ENCODE measurements at regions not wholly inside any gene's neighbourhood (a gene's known extent, or its start where the extent isn't known, plus 50 kb on each side); places are given as distances from the start of the nearest gene placed in this dataset.

DNA sequence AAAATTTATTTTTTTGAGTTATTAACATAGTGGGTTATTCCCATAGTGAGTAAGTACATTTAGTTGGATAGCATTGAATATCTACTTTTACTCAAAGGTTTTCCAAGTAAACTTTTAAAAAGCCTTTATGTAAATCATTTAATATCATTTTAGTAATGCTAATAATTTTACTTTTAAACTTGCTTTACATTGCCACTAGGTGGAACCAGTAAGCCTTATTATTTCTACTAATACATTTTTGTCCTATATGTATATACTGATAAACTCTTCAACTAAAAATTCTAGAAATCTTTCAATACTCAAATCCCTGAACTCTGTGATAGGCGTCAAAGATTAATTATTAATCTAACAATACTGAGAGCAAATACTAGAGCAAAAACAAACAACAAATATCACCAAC is 1709.2 kb upstream of the PCDH20 start:
- FAIRE-seq = no peak

DNA sequence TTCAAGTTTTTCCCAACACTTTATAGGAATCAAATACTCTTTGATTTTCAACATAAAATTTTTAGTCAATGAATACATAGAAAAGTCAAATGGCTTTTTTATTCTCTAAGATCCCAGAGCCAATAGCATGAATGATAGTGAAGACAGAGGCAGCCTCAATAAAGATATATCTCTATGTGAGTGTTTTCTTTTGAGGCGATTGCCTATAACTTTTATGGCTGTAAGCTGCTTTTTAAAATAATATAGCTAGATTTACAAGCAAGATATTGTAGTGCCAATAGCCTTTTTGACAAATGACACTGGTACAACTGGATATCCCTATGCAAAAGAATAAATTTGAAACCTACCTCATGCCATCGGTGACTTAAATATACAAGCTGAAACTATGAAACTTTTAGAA is 1705.2 kb upstream of the PCDH20 start:
- Mint-ChIP-seq H3K36me3 (ENCODE audit: low read depth, unreplicated experiment) (no peaks in the 10 kb centered on the region), H3K27ac (ENCODE audit: unreplicated experiment) (no peak overlapping the region), H3K4me1 (ENCODE audit: low read depth, unreplicated experiment) (peaks cover 4% of the 10 kb centered on the region), H3K4me3 (ENCODE audit: unreplicated experiment) (no peak overlapping the region), H3K27me3 (ENCODE audit: low read depth, unreplicated experiment) (no peaks in the 10 kb centered on the region), H3K9me3 (ENCODE audit: unreplicated experiment) (no peaks in the 10 kb centered on the region)
- FAIRE-seq = no peak
- Histone ChIP-seq H3K4me1 (ENCODE audit: insufficient read depth, low read length) (no peaks in the 10 kb centered on the region), H3K36me3 (ENCODE audit: insufficient read depth, low read length) (no peaks in the 10 kb centered on the region), H3K9ac (ENCODE audit: low read length) (no peak overlapping the region), H2AFZ (ENCODE audit: low read depth, low read length) (no peak overlapping the region), H3K27ac (ENCODE audit: low read depth, low read length) (no peak overlapping the region), H4K20me1 (ENCODE audit: insufficient read depth, low read length) (no peaks in the 10 kb centered on the region), H3K27me3 (ENCODE audit: insufficient read depth, low read length) (no peaks in the 10 kb centered on the region), H3K9me3 (ENCODE audit: insufficient read depth, low read depth, low read length) (no peaks in the 10 kb centered on the region), H3K4me2 (ENCODE audit: low read length) (no peak overlapping the region), H3K4me3 (ENCODE audit: insufficient read depth, low read depth, low read length) (no peak overlapping the region), H3K79me2 (ENCODE audit: insufficient read depth, low read length) (no peaks in the 10 kb centered on the region)
- TF ChIP-seq, protein P1, sequence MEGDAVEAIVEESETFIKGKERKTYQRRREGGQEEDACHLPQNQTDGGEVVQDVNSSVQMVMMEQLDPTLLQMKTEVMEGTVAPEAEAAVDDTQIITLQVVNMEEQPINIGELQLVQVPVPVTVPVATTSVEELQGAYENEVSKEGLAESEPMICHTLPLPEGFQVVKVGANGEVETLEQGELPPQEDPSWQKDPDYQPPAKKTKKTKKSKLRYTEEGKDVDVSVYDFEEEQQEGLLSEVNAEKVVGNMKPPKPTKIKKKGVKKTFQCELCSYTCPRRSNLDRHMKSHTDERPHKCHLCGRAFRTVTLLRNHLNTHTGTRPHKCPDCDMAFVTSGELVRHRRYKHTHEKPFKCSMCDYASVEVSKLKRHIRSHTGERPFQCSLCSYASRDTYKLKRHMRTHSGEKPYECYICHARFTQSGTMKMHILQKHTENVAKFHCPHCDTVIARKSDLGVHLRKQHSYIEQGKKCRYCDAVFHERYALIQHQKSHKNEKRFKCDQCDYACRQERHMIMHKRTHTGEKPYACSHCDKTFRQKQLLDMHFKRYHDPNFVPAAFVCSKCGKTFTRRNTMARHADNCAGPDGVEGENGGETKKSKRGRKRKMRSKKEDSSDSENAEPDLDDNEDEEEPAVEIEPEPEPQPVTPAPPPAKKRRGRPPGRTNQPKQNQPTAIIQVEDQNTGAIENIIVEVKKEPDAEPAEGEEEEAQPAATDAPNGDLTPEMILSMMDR (IDR thresholded peaks at IDR 0.05; ENCODE audit: insufficient read depth, low read depth, low read length) = no peak
- no peak for TF ChIP-seq EZH2 (IDR thresholded peaks at IDR 0.05; ENCODE audit: insufficient read depth, low read length)
- DNase-seq (ENCODE audit: low read depth) = no peak

More for the DNA sequence above, 1709.2 kb upstream of the PCDH20 start:
- no peaks in the 10 kb centered on the region for H3K27me3 Mint-ChIP-seq (ENCODE audit: low read depth, unreplicated experiment)
- TF ChIP-seq EZH2 (IDR thresholded peaks at IDR 0.05; ENCODE audit: insufficient read depth, low read length) = no peak
- TF ChIP-seq, protein P1 (IDR thresholded peaks at IDR 0.05; ENCODE audit: insufficient read depth, low read depth, low read length) = peak; percentile 27
- H3K36me3 Mint-ChIP-seq (ENCODE audit: low read depth, unreplicated experiment) = no peaks in the 10 kb centered on the region
- Histone ChIP-seq H3K27me3 (ENCODE audit: insufficient read depth, low read length) (no peaks in the 10 kb centered on the region), H2AFZ (ENCODE audit: low read depth, low read length) (no peak overlapping the region), H3K27ac (ENCODE audit: low read depth, low read length) (no peak overlapping the region), H3K9me3 (ENCODE audit: insufficient read depth, low read depth, low read length) (no peaks in the 10 kb centered on the region), H3K4me3 (ENCODE audit: insufficient read depth, low read depth, low read length) (no peak overlapping the region), H3K36me3 (ENCODE audit: insufficient read depth, low read length) (no peaks in the 10 kb centered on the region), H3K79me2 (ENCODE audit: insufficient read depth, low read length) (no peaks in the 10 kb centered on the region), H3K9ac (ENCODE audit: low read length) (no peak overlapping the region), H3K4me1 (ENCODE audit: insufficient read depth, low read length) (no peaks in the 10 kb centered on the region), H3K4me2 (ENCODE audit: low read length) (no peak overlapping the region), H4K20me1 (ENCODE audit: insufficient read depth, low read length) (no peaks in the 10 kb centered on the region)
- no peak overlapping the region for H3K4me3 Mint-ChIP-seq (ENCODE audit: unreplicated experiment)
- peak; percentile 10 for DNase-seq (ENCODE audit: low read depth)
- no peaks in the 10 kb centered on the region for H3K9me3 Mint-ChIP-seq (ENCODE audit: unreplicated experiment)
- H3K27ac Mint-ChIP-seq (ENCODE audit: unreplicated experiment) = no peak overlapping the region
- peaks cover 8% of the 10 kb centered on the region for H3K4me1 Mint-ChIP-seq (ENCODE audit: low read depth, unreplicated experiment)

DNA sequence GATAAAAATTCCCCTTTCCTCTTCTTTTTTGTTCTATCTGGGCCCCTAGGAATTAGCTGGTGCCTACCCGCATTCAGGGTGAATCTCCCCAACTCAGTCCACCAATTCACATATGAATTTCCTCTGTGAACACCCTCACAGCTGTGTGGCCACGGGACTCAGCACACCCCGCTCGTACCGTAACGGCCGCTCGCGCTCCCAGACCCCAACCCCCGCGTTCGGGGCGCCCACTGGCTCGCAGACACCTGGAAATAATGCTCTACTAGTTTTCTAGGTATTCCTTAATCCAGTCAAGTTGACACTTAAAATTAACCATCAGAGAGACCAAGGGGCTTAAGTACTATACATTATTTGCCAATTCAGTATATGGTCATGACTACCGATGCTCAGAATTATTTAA is 1702.1 kb upstream of the PCDH20 start:
- Mint-ChIP-seq H3K27ac (ENCODE audit: unreplicated experiment) (no peak overlapping the region), H3K27me3 (ENCODE audit: low read depth, unreplicated experiment) (no peaks in the 10 kb centered on the region), H3K9me3 (ENCODE audit: unreplicated experiment) (no peaks in the 10 kb centered on the region), H3K4me1 (ENCODE audit: low read depth, unreplicated experiment) (no peaks in the 10 kb centered on the region), H3K36me3 (ENCODE audit: low read depth, unreplicated experiment) (no peaks in the 10 kb centered on the region), H3K4me3 (ENCODE audit: unreplicated experiment) (no peak overlapping the region)
- no peaks in the 10 kb centered on the region for H3K9me3 ChIP-seq (ENCODE audit: insufficient read depth, low read depth, low read length)
- no peaks in the 10 kb centered on the region for H3K4me1 ChIP-seq (ENCODE audit: insufficient read depth, low read length)
- H3K27me3 ChIP-seq (ENCODE audit: insufficient read depth, low read length) = no peaks in the 10 kb centered on the region
- H3K79me2 ChIP-seq (ENCODE audit: insufficient read depth, low read length) = no peaks in the 10 kb centered on the region
- H3K4me2 ChIP-seq (ENCODE audit: low read length) = no peak overlapping the region
- H3K9ac ChIP-seq (ENCODE audit: low read length) = no peak overlapping the region
- H4K20me1 ChIP-seq (ENCODE audit: insufficient read depth, low read length) = no peaks in the 10 kb centered on the region
- no peak overlapping the region for H3K27ac ChIP-seq (ENCODE audit: low read depth, low read length)
- H3K4me3 ChIP-seq (ENCODE audit: insufficient read depth, low read depth, low read length) = no peak overlapping the region
- FAIRE-seq = no peak
- H3K36me3 ChIP-seq (ENCODE audit: insufficient read depth, low read length) = no peaks in the 10 kb centered on the region
- TF ChIP-seq, protein P1 (IDR thresholded peaks at IDR 0.05; ENCODE audit: insufficient read depth, low read depth, low read length) = no peak
- no peak for TF ChIP-seq EZH2 (IDR thresholded peaks at IDR 0.05; ENCODE audit: insufficient read depth, low read length)
- no peak overlapping the region for H2AFZ ChIP-seq (ENCODE audit: low read depth, low read length)
- DNase-seq (ENCODE audit: low read depth) = no peak

Measured in astrocyte (in vitro differentiated cells and primary cell).